HCT116 (cell line): ENCODE measurements at regions not wholly inside any gene's neighbourhood (a gene's known extent, or its start where the extent isn't known, plus 50 kb on each side); places are given as distances from the start of the nearest gene placed in this dataset.

Source experiments
- CEBPB ChIP-seq: IDR thresholded peaks from 2 replicates; pipeline ENCODE4 v1.6.1; 2012; ENCODE audit warnings: low read depth
- EZH2 ChIP-seq: fragments of 200-600 bp; sonication (generic); IDR thresholded peaks from 2 replicates; pipeline ENCODE4 v1.6.1; 2017; ENCODE audit warnings: antibody characterized with exemption, mixed run types
- EZH2phosphoT487 ChIP-seq: fragments of 200-600 bp; IDR thresholded peaks from 2 replicates; pipeline ENCODE4 v1.6.1; 2018; ENCODE audit warnings: antibody characterized with exemption, borderline replicate concordance
- JUND ChIP-seq: IDR thresholded peaks from 2 replicates; pipeline ENCODE4 v1.6.1; 2012
- POLR2A ChIP-seq: IDR thresholded peaks from 2 replicates; pipeline ENCODE4 v1.7.0; 2011; ENCODE audit warnings: borderline replicate concordance; ENCODE audit not compliant: insufficient read depth, insufficient read length; ENCODE audit errors: extremely low read depth
- POLR2AphosphoS5 ChIP-seq: IDR thresholded peaks from 2 replicates; pipeline ENCODE4 v1.6.1; 2011; ENCODE audit warnings: mild to moderate bottlenecking, low read depth, low read length, moderate library complexity
- SP1 ChIP-seq: IDR thresholded peaks from 2 replicates; pipeline ENCODE4 v1.6.1; 2012; ENCODE audit warnings: low read depth
- TF ChIP-seq, protein P1 (sequence below), 3 experiments: fragments of 200-600 bp in 1 of 3; sonication (generic) in 1 of 3; IDR thresholded peaks in 2 of 3; conservative IDR thresholded peaks in 1 of 3; 2 replicates each; pipeline ENCODE4 v1.5.1; 2012 to 2017; ENCODE audit warnings: low read depth in 2 of 3, low read length in 2 of 3, antibody characterized with exemption in 1 of 3, borderline replicate concordance in 1 of 3, control low read depth in 1 of 3, mild to moderate bottlenecking in 1 of 3, mixed read lengths in 1 of 3, mixed run types in 1 of 3, moderate library complexity in 1 of 3; ENCODE audit not compliant: insufficient read depth in 1 of 3
- TF ChIP-seq, protein P2 (sequence below): IDR thresholded peaks from 2 replicates; pipeline ENCODE4 v1.6.1; 2012
- TF ChIP-seq, protein P3 (sequence below): IDR thresholded peaks from 2 replicates; pipeline ENCODE4 v1.6.1; 2012; ENCODE audit warnings: low read depth

DNA sequence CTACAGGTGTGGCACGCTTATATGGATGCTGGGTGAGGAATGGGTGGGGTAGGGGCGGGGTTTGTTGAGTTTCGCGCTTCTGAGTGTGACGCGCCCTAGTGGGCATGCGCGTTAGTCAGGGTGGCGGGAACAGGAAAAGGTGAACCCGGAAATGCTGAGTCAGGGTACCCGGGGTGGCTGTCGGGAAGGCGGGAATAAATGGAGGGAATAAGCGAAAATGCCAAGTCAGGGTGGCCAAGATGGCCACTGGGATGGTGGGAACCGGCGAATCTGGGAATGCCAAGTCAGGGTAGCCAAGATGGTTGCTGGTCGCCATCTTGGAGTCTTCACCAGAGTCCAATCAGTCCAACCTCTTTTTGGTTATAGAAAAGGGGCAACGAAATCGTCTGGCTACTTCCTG lies 585.0 kb downstream of the SUCLG1 start:
- TF ChIP-seq, protein P1, sequence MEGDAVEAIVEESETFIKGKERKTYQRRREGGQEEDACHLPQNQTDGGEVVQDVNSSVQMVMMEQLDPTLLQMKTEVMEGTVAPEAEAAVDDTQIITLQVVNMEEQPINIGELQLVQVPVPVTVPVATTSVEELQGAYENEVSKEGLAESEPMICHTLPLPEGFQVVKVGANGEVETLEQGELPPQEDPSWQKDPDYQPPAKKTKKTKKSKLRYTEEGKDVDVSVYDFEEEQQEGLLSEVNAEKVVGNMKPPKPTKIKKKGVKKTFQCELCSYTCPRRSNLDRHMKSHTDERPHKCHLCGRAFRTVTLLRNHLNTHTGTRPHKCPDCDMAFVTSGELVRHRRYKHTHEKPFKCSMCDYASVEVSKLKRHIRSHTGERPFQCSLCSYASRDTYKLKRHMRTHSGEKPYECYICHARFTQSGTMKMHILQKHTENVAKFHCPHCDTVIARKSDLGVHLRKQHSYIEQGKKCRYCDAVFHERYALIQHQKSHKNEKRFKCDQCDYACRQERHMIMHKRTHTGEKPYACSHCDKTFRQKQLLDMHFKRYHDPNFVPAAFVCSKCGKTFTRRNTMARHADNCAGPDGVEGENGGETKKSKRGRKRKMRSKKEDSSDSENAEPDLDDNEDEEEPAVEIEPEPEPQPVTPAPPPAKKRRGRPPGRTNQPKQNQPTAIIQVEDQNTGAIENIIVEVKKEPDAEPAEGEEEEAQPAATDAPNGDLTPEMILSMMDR (IDR thresholded peaks at IDR 0.05 in 2 of 3, conservative IDR thresholded peaks at IDR 0.05 in 1 of 3; ENCODE audit: borderline replicate concordance in 1 of 3, insufficient read depth in 1 of 3, low read depth in 2 of 3, low read length in 2 of 3) = no peak
- TF ChIP-seq, protein P2, sequence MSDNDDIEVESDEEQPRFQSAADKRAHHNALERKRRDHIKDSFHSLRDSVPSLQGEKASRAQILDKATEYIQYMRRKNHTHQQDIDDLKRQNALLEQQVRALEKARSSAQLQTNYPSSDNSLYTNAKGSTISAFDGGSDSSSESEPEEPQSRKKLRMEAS = no peak
- no peak for TF ChIP-seq EZH2
- no peak for TF ChIP-seq POLR2AphosphoS5
- TF ChIP-seq JUND = no peak
- TF ChIP-seq, protein P3, sequence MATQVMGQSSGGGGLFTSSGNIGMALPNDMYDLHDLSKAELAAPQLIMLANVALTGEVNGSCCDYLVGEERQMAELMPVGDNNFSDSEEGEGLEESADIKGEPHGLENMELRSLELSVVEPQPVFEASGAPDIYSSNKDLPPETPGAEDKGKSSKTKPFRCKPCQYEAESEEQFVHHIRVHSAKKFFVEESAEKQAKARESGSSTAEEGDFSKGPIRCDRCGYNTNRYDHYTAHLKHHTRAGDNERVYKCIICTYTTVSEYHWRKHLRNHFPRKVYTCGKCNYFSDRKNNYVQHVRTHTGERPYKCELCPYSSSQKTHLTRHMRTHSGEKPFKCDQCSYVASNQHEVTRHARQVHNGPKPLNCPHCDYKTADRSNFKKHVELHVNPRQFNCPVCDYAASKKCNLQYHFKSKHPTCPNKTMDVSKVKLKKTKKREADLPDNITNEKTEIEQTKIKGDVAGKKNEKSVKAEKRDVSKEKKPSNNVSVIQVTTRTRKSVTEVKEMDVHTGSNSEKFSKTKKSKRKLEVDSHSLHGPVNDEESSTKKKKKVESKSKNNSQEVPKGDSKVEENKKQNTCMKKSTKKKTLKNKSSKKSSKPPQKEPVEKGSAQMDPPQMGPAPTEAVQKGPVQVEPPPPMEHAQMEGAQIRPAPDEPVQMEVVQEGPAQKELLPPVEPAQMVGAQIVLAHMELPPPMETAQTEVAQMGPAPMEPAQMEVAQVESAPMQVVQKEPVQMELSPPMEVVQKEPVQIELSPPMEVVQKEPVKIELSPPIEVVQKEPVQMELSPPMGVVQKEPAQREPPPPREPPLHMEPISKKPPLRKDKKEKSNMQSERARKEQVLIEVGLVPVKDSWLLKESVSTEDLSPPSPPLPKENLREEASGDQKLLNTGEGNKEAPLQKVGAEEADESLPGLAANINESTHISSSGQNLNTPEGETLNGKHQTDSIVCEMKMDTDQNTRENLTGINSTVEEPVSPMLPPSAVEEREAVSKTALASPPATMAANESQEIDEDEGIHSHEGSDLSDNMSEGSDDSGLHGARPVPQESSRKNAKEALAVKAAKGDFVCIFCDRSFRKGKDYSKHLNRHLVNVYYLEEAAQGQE = no peak
- no peak for TF ChIP-seq POLR2A
- TF ChIP-seq EZH2phosphoT487 = no peak
- no peak for TF ChIP-seq SP1
- TF ChIP-seq CEBPB = no peak
